ENCODE measurements at regions not wholly inside any gene's neighbourhood (a gene's known extent, or its start where the extent isn't known, plus 50 kb on each side); places are given as distances from the start of the nearest gene placed in this dataset.

DNA sequence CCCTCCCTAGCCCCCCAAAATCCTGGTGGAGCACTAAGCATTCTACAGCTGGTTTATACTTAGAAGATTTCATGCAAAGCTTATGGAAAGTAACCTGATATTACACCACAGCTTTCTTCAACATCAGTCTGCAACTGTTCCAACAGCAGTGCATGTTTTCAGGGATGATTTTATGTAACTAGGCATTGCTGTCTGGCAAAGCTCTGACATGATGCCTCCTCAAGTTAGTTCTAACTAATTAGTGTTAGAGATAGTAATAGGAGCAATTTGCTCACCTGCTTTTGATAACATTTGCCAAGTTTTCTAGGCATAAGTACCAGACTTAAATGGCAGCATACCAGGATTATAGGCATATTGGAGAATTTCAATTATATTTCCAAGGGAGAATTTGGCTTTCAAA is 330.3 kb upstream of the SGO1 start:
- no peaks in the 10 kb centered on the region for H4K20me1 ChIP-seq (replicated peaks in 1 of 2; ENCODE audit: control insufficient read depth in 1 of 2, insufficient read depth in 2 of 2, low read length in 2 of 2)
- no peaks in the 10 kb centered on the region for H3K27me3 ChIP-seq (replicated peaks in 1 of 4; ENCODE audit: control insufficient read depth in 3 of 4, extremely low read depth in 1 of 4, insufficient read depth in 3 of 4, low read length in 3 of 4)
- CTCF ChIA-PET (ENCODE audit: partially characterized antibody), result interaction anchor here (0.7 to 5.8 kb wide), 7 partner anchors 10 to 1378 kb away, joined by 3 to 52 read pairs (median 3); no protein-coding TSS in a partner anchor
- H3K4me2 ChIP-seq (ENCODE audit: insufficient read depth in 1 of 2, low read depth in 2 of 2, low read length in 2 of 2), result no peak overlapping the region
- H3K23me2 ChIP-seq (ENCODE audit: low read depth, low read length), result no peaks in the 10 kb centered on the region
- no peak overlapping the region for H2BK5ac ChIP-seq (ENCODE audit: low read depth, low read length)
- H3K36me3 ChIP-seq (ENCODE audit: control insufficient read depth in 2 of 4, insufficient read depth in 4 of 4, low read length in 3 of 4), result no peaks in the 10 kb centered on the region
- FAIRE-seq, result no peak
- no peaks in the 10 kb centered on the region for H3K4me1 ChIP-seq (replicated peaks in 1 of 4; ENCODE audit: control insufficient read depth in 3 of 4, insufficient read depth in 4 of 4, low read length in 3 of 4)
- no peak overlapping the region for H4K8ac ChIP-seq (ENCODE audit: extremely low read depth, insufficient read depth, low read length)
- no peaks in the 10 kb centered on the region for H3K9me3 ChIP-seq (ENCODE audit: insufficient read depth in 2 of 2, low read depth in 1 of 2, low read length in 1 of 2)
- H3K4me3 ChIP-seq (ENCODE audit: extremely low read depth in 1 of 4, insufficient read depth in 2 of 4, low read depth in 3 of 4, low read length in 4 of 4), result no peak overlapping the region
- no peak overlapping the region for H3K9ac ChIP-seq (replicated peaks in 1 of 4; ENCODE audit: extremely low read depth in 1 of 4, low read depth in 3 of 4, low read length in 3 of 4)
- H3K79me2 ChIP-seq (ENCODE audit: control insufficient read depth in 1 of 2, insufficient read depth in 2 of 2, low read length in 2 of 2), result no peaks in the 10 kb centered on the region
- H3K18ac ChIP-seq (ENCODE audit: extremely low read depth, low read length), result no peak overlapping the region
- H2BK12ac ChIP-seq (ENCODE audit: low read depth, low read length), result no peak overlapping the region
- POLR2A ChIA-PET (ENCODE audit: partially characterized antibody), result no interaction called here
- no peak overlapping the region for H4K91ac ChIP-seq (replicated peaks; ENCODE audit: insufficient read length, low read length)
- H2BK120ac ChIP-seq (replicated peaks; ENCODE audit: low read depth, low read length), result no peak overlapping the region
- H2AFZ ChIP-seq (ENCODE audit: low read length), result no peak overlapping the region
- no peak overlapping the region for H2AK5ac ChIP-seq (ENCODE audit: low read depth, low read length)
- H3K79me1 ChIP-seq (ENCODE audit: low read depth, low read length), result no peaks in the 10 kb centered on the region
- TF ChIP-seq SUZ12 (IDR thresholded peaks at IDR 0.05; ENCODE audit: low read length), result no peak
- no peak for TF ChIP-seq PHF8 (conservative IDR thresholded peaks at IDR 0.05; ENCODE audit: low read depth, low read length)
- TF ChIP-seq, protein P1, sequence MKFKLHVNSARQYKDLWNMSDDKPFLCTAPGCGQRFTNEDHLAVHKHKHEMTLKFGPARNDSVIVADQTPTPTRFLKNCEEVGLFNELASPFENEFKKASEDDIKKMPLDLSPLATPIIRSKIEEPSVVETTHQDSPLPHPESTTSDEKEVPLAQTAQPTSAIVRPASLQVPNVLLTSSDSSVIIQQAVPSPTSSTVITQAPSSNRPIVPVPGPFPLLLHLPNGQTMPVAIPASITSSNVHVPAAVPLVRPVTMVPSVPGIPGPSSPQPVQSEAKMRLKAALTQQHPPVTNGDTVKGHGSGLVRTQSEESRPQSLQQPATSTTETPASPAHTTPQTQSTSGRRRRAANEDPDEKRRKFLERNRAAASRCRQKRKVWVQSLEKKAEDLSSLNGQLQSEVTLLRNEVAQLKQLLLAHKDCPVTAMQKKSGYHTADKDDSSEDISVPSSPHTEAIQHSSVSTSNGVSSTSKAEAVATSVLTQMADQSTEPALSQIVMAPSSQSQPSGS (IDR thresholded peaks at IDR 0.05; ENCODE audit: low read length), result no peak
- no peak for TF ChIP-seq TEAD4 (IDR thresholded peaks at IDR 0.05; ENCODE audit: low read depth, low read length)
- no peak for TF ChIP-seq BRCA1 (IDR thresholded peaks at IDR 0.05; ENCODE audit: low read depth, low read length)
- no peak for TF ChIP-seq GABPA (IDR thresholded peaks at IDR 0.05; ENCODE audit: borderline replicate concordance, insufficient read depth, low read length)
- no peak for TF ChIP-seq SP4 (IDR thresholded peaks at IDR 0.05; ENCODE audit: low read length)
- TF ChIP-seq SIN3A (conservative IDR thresholded peaks at IDR 0.05 in 1 of 2, IDR thresholded peaks at IDR 0.05 in 1 of 2; ENCODE audit: low read depth in 1 of 2, low read length in 2 of 2), result no peak
- TF ChIP-seq RNF2 (IDR thresholded peaks at IDR 0.05; ENCODE audit: borderline replicate concordance, low read depth, low read length, missing control alignments, poor library complexity, severe bottlenecking), result no peak
- TF ChIP-seq POLR2A (IDR thresholded peaks at IDR 0.05; ENCODE audit: control extremely low read depth in 1 of 2, low read depth in 2 of 2, low read length in 2 of 2), result no peak
- TF ChIP-seq CHD2 (IDR thresholded peaks at IDR 0.05; ENCODE audit: low read length), result no peak
- no peak for TF ChIP-seq ASH2L (IDR thresholded peaks at IDR 0.05; ENCODE audit: low read length)
- TF ChIP-seq HDAC6 (IDR thresholded peaks at IDR 0.05; ENCODE audit: low read depth, low read length), result no peak
- H3K27ac ChIP-seq (ENCODE audit: low read depth, low read length), result no peak overlapping the region
- no peak overlapping the region for H3K23ac ChIP-seq (ENCODE audit: insufficient read length)
- no peak for DNase-seq (ENCODE audit: low read depth in 1 of 2, low spot score in 2 of 2)
- H4K5ac ChIP-seq (ENCODE audit: insufficient read length, low read depth, low read length), result no peak overlapping the region
- H3K56ac ChIP-seq (replicated peaks; ENCODE audit: insufficient read length, low read depth, low read length), result no peak overlapping the region
- H2BK15ac ChIP-seq (ENCODE audit: low read length), result no peak overlapping the region
- H2BK20ac ChIP-seq (ENCODE audit: low read length), result no peak overlapping the region
- no peak overlapping the region for H3K4ac ChIP-seq (replicated peaks; ENCODE audit: insufficient read length, low read depth, low read length)
- no peak overlapping the region for H3K14ac ChIP-seq (ENCODE audit: insufficient read length)
